Natural killer cell (primary cell): ENCODE measurements at regions not wholly inside any gene's neighbourhood (a gene's known extent, or its start where the extent isn't known, plus 50 kb on each side); places are given as distances from the start of the nearest gene placed in this dataset.

Experiments used
- ATAC-seq, 3 donors: fragments of 150-1000 bp in 2 of 3; fragments of 200-7000 bp in 1 of 3; cut with Tn5 transposase; 1 replicate in 1 of 3; 2 replicates in 2 of 3; pipeline ENCODE4 v1.10.0; 2021; ENCODE audit warnings: mild to moderate bottlenecking in 2 of 3, moderate library complexity in 2 of 3
- DNase-seq, 2 donors: peaks; one replicate each; pipeline versions ENCODE4 v3.0.0 to v3.0.0-alpha.2; 2013 to 2021; ENCODE audit warnings: mixed read lengths in 1 of 2
- H3K27ac ChIP-seq: one replicate; pipeline ENCODE4 v1.5.1; 2013; ENCODE audit warnings: mild to moderate bottlenecking, low read length
- H3K27me3 ChIP-seq: one replicate; pipeline ENCODE4 v1.6.1; 2013; ENCODE audit warnings: low read length; ENCODE audit not compliant: control insufficient read depth, insufficient read depth
- H3K36me3 ChIP-seq: one replicate; pipeline ENCODE4 v1.6.1; 2013; ENCODE audit warnings: low read length; ENCODE audit not compliant: control insufficient read depth, insufficient read depth
- H3K4me1 ChIP-seq: one replicate; pipeline ENCODE4 v1.6.1; 2013; ENCODE audit warnings: low read length; ENCODE audit not compliant: control insufficient read depth, insufficient read depth
- H3K4me3 ChIP-seq: one replicate; pipeline ENCODE4 v1.5.1; 2013; ENCODE audit warnings: low read length
- H3K9me3 ChIP-seq: one replicate; pipeline ENCODE4 v1.6.1; 2013; ENCODE audit warnings: low read length; ENCODE audit not compliant: control insufficient read depth, insufficient read depth
- H3K27ac Mint-ChIP-seq, 2 donors: one replicate each; pipeline ENCODE4 v1.8.0; 2022; ENCODE audit warnings: mild to moderate bottlenecking in 2 of 2, mixed read lengths in 2 of 2, moderate library complexity in 1 of 2
- H3K27me3 Mint-ChIP-seq, 2 donors: one replicate each; pipeline ENCODE4 v1.8.0; 2022; ENCODE audit warnings: low read depth in 2 of 2, mixed read lengths in 2 of 2
- H3K36me3 Mint-ChIP-seq: one replicate; pipeline ENCODE4 v1.8.0; 2022; ENCODE audit warnings: mixed read lengths
- H3K4me1 Mint-ChIP-seq, 2 donors: one replicate each; pipeline ENCODE4 v1.8.0; 2022; ENCODE audit warnings: mixed read lengths in 2 of 2
- H3K4me3 Mint-ChIP-seq: one replicate; pipeline ENCODE4 v1.8.0; 2022; ENCODE audit warnings: mild to moderate bottlenecking, moderate library complexity, mixed read lengths
- H3K9me3 Mint-ChIP-seq, 2 donors: one replicate each; pipeline ENCODE4 v1.8.0; 2022; ENCODE audit warnings: mixed read lengths in 2 of 2
- WGBS: methylation state at CpG from one replicate; pipeline ENCODE4 v1.1.7; 2013; ENCODE audit warnings: missing lambda C conversion rate; ENCODE audit not compliant: insufficient coverage; 5-methylcytosine and 5-hydroxymethylcytosine counted together
- intact Hi-C: fragments of 100-400 bp; cut with micrococcal nuclease; formaldehyde crosslinking; loops from one replicate; pipeline ENCODE4 v1.14.2; 2022
- TF ChIP-seq, protein P1 (sequence below): fragments of 200-600 bp; IDR thresholded peaks from one replicate; pipeline ENCODE4 v1.8.0; 2022; ENCODE audit warnings: antibody characterized with exemption

DNA sequence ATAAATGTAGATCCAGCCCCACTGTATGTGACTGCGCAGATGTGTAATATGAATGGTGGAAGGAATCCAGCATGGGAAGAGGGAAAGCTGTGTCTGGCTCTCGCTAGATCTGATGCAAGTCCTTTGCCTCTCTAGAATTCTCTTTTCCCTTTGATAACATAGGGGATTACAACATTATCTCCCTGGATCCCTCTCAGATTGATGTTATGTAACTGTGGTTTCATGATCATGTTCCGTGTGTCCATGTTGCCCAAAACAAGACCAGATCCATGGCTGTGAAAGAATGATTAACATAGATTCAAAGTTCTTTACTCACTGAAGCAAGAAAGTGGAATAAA lies 184.0 kb upstream of the UBL3 start:
- 77% methylated on average over 3 of the region's 3 CpGs for WGBS
- intact Hi-C loops = no loop called here
- no peak overlapping the region for H3K4me3 Mint-ChIP-seq
- no peaks in the 10 kb centered on the region for H3K9me3 Mint-ChIP-seq
- no peak overlapping the region for H3K4me3 ChIP-seq
- no peak overlapping the region for H3K27ac Mint-ChIP-seq
- H3K27me3 Mint-ChIP-seq = peaks cover 13 to 55% of the 10 kb centered on the region in 2 donors
- DNase-seq (no peak), ATAC-seq (no peak)
- no peaks in the 10 kb centered on the region for H3K36me3 ChIP-seq
- no peaks in the 10 kb centered on the region for H3K27me3 ChIP-seq
- no peaks in the 10 kb centered on the region for H3K4me1 ChIP-seq
- H3K27ac ChIP-seq = no peak overlapping the region
- no peaks in the 10 kb centered on the region for H3K9me3 ChIP-seq
- H3K36me3 Mint-ChIP-seq = no peaks in the 10 kb centered on the region
- TF ChIP-seq, protein P1, sequence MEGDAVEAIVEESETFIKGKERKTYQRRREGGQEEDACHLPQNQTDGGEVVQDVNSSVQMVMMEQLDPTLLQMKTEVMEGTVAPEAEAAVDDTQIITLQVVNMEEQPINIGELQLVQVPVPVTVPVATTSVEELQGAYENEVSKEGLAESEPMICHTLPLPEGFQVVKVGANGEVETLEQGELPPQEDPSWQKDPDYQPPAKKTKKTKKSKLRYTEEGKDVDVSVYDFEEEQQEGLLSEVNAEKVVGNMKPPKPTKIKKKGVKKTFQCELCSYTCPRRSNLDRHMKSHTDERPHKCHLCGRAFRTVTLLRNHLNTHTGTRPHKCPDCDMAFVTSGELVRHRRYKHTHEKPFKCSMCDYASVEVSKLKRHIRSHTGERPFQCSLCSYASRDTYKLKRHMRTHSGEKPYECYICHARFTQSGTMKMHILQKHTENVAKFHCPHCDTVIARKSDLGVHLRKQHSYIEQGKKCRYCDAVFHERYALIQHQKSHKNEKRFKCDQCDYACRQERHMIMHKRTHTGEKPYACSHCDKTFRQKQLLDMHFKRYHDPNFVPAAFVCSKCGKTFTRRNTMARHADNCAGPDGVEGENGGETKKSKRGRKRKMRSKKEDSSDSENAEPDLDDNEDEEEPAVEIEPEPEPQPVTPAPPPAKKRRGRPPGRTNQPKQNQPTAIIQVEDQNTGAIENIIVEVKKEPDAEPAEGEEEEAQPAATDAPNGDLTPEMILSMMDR = no peak
- H3K4me1 Mint-ChIP-seq = no peaks in the 10 kb centered on the region

DNA sequence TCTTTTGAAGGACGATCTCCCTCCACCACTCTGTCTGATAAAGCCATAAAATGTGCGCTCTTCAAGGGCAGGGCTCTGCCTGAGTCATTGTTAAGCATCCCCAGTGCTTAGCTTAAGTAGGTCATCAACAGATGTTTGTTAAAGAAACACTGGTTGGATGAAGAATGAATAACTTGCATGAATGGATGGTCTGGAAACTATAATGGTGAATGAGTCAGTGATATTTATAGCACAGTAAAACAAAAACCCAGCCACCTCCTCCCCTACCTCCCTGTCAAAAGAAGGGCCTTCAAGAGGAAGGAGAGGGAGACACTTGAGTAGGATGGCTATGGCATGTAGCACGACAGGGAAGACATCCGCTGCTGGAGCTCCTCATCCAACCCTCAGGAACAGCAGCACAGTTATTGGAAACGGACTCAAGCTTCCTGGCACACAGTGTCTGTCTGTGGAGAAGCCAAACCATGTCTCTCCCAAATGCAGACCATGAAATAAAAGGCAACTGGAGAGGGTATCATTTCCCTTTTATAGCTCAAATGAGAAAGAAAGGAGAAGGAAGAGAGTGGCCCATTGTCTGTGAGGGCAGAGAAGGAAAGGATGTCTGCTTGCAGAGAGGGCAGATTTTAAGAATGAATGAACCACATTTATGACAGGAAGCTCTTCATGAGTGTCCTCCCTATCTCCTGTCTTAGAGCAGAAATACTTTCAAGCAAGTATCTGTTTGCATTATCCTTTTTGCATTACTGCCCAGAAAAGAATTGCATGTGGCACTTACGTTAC lies 183.5 kb upstream of the UBL3 start:
- Histone ChIP-seq H3K36me3 (no peaks in the 10 kb centered on the region), H3K27me3 (no peaks in the 10 kb centered on the region), H3K4me3 (no peak overlapping the region), H3K4me1 (no peaks in the 10 kb centered on the region), H3K27ac (no peak overlapping the region), H3K9me3 (no peaks in the 10 kb centered on the region)
- H3K4me3 Mint-ChIP-seq = no peak overlapping the region
- H3K36me3 Mint-ChIP-seq = no peaks in the 10 kb centered on the region
- H3K27me3 Mint-ChIP-seq = peaks cover 13 to 49% of the 10 kb centered on the region in 2 donors
- TF ChIP-seq, protein P1 = no peak
- H3K27ac Mint-ChIP-seq = no peak overlapping the region
- ATAC-seq (no peak), DNase-seq (no peak)
- H3K4me1 Mint-ChIP-seq = no peaks in the 10 kb centered on the region
- WGBS = 77% methylated on average over 6 of the region's 6 CpGs
- H3K9me3 Mint-ChIP-seq = no peaks in the 10 kb centered on the region
- intact Hi-C loops = no loop called here

DNA sequence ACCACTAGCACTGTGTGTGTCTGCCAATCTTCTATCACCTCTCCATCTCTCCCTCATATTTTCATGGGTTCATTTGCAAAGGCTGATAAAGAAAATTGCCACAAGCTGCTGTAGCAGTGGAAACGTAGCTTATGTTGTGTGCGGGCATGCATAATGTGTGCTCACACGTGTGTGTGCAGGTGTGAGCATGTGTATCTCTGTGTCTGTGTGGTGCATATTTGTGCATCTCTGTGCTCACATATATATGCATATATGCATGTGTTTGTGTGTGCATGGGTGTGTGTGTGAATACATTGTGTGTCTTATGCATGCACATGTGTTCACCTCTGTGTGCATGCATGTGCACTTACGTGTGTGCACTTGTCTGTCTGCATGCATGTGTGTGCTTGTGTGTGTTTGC lies 181.8 kb upstream of the UBL3 start:
- peaks cover 5 to 35% of the 10 kb centered on the region in 2 donors for H3K27me3 Mint-ChIP-seq
- WGBS = 92% methylated on average over 4 of the region's 4 CpGs
- intact Hi-C loops = no loop called here
- no peak overlapping the region for H3K27ac Mint-ChIP-seq
- Histone ChIP-seq H3K36me3 (no peaks in the 10 kb centered on the region), H3K9me3 (no peaks in the 10 kb centered on the region), H3K27ac (no peak overlapping the region), H3K4me1 (no peaks in the 10 kb centered on the region), H3K27me3 (no peaks in the 10 kb centered on the region), H3K4me3 (no peak overlapping the region)
- DNase-seq (no peak), ATAC-seq (no peak)
- TF ChIP-seq, protein P1 = no peak
- H3K9me3 Mint-ChIP-seq = no peaks in the 10 kb centered on the region
- no peaks in the 10 kb centered on the region for H3K4me1 Mint-ChIP-seq
- H3K4me3 Mint-ChIP-seq = no peak overlapping the region
- H3K36me3 Mint-ChIP-seq = no peaks in the 10 kb centered on the region

DNA sequence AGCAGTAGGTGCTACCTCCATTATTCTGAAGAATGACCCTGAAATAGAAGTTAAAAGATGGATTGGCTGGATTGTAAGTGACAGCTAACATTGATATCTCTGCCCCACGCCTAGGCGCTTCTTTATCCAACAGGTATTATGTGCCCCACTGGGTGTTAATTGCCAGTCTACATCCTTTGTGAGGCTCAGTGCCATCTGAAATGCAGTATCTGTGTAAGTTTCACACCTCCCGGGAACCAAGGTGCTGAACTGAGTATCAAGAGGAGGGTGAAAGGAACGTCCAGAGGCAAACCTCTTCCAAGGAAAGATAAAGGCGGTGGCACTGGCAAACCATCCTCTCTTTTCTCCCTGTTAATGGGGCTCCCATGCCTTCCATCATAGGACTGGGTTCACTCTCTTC lies 181.1 kb upstream of the UBL3 start:
- Mint-ChIP-seq H3K4me3 (no peak overlapping the region), H3K27ac (no peak overlapping the region), H3K9me3 (no peaks in the 10 kb centered on the region), H3K27me3 (peaks cover 5 to 27% of the 10 kb centered on the region in 2 donors), H3K4me1 (no peaks in the 10 kb centered on the region), H3K36me3 (no peaks in the 10 kb centered on the region)
- Histone ChIP-seq H3K9me3 (no peaks in the 10 kb centered on the region), H3K4me1 (no peaks in the 10 kb centered on the region), H3K27ac (no peak overlapping the region), H3K4me3 (no peak overlapping the region), H3K27me3 (no peaks in the 10 kb centered on the region), H3K36me3 (no peaks in the 10 kb centered on the region)
- no peak for ATAC-seq
- TF ChIP-seq, protein P1 = no peak
- WGBS = 90% methylated on average over 5 of the region's 5 CpGs
- no peak for DNase-seq
- intact Hi-C loops = no loop called here
